ENCODE measurements at regions not wholly inside any gene's neighbourhood (a gene's known extent, or its start where the extent isn't known, plus 50 kb on each side); places are given as distances from the start of the nearest gene placed in this dataset.

GRCh38 chr18:28947900-28948299, 771.0 kb upstream of the CDH2 start:
- DNase-seq = no peak

GRCh38 chr18:28946471-28946870, 769.5 kb upstream of the CDH2 start:
- DNase-seq = no peak

GRCh38 chr18:28922936-28923335, 746.0 kb upstream of the CDH2 start:
- no peak for DNase-seq

GRCh38 chr18:28916456-28916855, 739.5 kb upstream of the CDH2 start:
- no peak for DNase-seq

- no peak for DNase-seq
Measured at GRCh38 chr18:28905509-28905908, 728.6 kb upstream of the CDH2 start.

GRCh38 chr18:28904789-28905364, 727.9 kb upstream of the CDH2 start:
- DNase-seq = no peak

- no peak for DNase-seq
Measured at GRCh38 chr18:28903306-28903705, 726.4 kb upstream of the CDH2 start.

- no peak for DNase-seq
Measured at GRCh38 chr18:28890791-28891190, 713.9 kb upstream of the CDH2 start.

- no peak for DNase-seq
Measured at GRCh38 chr18:28884304-28884703, 707.4 kb upstream of the CDH2 start.

GRCh38 chr18:28880856-28881255, 703.9 kb upstream of the CDH2 start:
- no peak for DNase-seq

GRCh38 chr18:28875059-28875458, 698.1 kb upstream of the CDH2 start:
- no peak for DNase-seq

GRCh38 chr18:28863396-28863795, 686.5 kb upstream of the CDH2 start:
- DNase-seq = no peak

- no peak for DNase-seq
Measured at GRCh38 chr18:28858248-28858647, 681.3 kb upstream of the CDH2 start.

- no peak for DNase-seq
Measured at GRCh38 chr18:28855989-28856388, 679.1 kb upstream of the CDH2 start.

GRCh38 chr18:28855524-28855923, 678.6 kb upstream of the CDH2 start:
- DNase-seq = no peak

- no peak for DNase-seq
Measured at GRCh38 chr18:28854964-28855363, 678.0 kb upstream of the CDH2 start.

GRCh38 chr18:28846958-28847357, 670.0 kb upstream of the CDH2 start:
- no peak for DNase-seq

GRCh38 chr18:28837100-28837499, 660.2 kb upstream of the CDH2 start:
- no peak for DNase-seq

- DNase-seq = peak; percentile 12
Measured at GRCh38 chr18:28834889-28835288, 658.0 kb upstream of the CDH2 start.

- DNase-seq = no peak
Measured at GRCh38 chr18:28831908-28832307, 655.0 kb upstream of the CDH2 start.

- no peak for DNase-seq
Measured at GRCh38 chr18:28831476-28831875, 654.5 kb upstream of the CDH2 start.

GRCh38 chr18:28826107-28826506, 649.2 kb upstream of the CDH2 start:
- no peak for DNase-seq

- no peak for DNase-seq
Measured at GRCh38 chr18:28824183-28824574, 647.2 kb upstream of the CDH2 start.

GRCh38 chr18:28823506-28824182, 646.7 kb upstream of the CDH2 start:
- DNase-seq = no peak

- DNase-seq = no peak
Measured at GRCh38 chr18:28820353-28820752, 643.4 kb upstream of the CDH2 start.

All from occipital lobe (tissue), 1 donor.